ENCODE measurements at regions not wholly inside any gene's neighbourhood (a gene's known extent, or its start where the extent isn't known, plus 50 kb on each side); places are given as distances from the start of the nearest gene placed in this dataset.
"Not testable (repeated sequence)": the region's sequence is repeated elsewhere in the genome, so short reads cannot be mapped to it uniquely, and the experiment has no call there.

DNA sequence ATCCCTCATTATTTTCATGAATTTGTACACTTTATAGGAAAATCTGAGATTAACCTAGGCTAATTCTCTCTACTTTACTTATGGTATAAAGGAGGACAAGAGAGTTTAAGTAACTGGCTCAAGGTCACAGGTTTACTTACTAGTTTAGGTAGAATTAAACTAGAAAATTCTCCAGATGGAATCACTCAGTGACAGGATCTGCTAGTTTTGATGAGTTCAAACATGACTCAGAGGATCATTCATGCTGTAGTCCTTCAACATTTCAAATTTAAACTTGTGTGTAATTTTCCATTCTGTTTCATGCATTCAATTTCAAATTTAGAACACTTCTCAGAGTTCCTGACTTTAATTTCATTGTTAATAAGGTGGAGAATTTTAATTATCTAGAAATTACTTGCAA, 485.7 kb upstream of the TUSC1 start:
- peak; percentile 40 for DNase-seq (ENCODE audit: low spot score)

GRCh38 chr9:26159575-26160392, 481.5 kb upstream of the TUSC1 start:
- no peak for DNase-seq (ENCODE audit: low spot score)

DNA sequence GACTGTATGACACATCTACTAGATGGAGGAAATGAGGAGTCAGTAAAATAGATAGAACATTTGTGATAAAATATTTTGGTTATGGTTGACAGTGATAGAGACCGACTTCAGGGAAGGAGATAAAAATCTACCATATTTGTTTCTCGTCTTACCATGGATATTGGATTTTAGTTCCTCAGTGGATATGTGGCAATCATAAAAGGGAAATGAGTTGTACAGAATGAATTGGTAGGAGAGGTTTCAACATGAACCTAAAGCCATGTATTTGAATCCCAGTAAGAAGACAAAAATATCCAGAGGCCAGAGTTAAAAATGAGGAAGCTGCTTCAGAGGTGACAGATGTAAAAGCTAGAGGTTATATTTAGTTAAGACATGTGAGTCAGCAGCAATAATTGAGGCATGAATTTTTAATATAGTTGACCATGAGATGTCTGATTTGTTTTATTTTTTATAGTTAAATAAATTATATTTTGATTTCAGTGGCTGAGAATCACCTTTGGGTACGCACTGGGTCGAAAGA, 480.4 kb upstream of the TUSC1 start:
- no peak for DNase-seq (ENCODE audit: low spot score)

DNA sequence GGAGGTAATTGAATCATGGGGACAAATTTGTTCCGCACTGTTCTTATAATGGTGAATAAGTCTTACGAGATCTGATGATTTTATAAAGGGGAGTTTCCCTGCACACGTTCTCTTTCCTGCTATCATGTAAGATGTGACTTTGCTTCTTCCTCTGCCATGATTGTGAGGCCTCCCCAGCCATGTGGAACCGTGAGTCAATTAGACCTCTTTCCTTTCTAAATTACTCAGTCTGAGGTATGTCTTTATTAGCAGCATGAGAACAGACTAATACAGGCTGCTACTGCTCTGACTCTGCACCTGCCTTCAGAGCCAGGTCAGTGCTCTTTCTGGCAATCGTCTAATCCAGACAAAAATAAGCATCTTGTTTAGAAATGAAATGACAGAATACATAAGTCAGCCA, 479.2 kb upstream of the TUSC1 start:
- no peak for DNase-seq (ENCODE audit: low spot score)

DNA sequence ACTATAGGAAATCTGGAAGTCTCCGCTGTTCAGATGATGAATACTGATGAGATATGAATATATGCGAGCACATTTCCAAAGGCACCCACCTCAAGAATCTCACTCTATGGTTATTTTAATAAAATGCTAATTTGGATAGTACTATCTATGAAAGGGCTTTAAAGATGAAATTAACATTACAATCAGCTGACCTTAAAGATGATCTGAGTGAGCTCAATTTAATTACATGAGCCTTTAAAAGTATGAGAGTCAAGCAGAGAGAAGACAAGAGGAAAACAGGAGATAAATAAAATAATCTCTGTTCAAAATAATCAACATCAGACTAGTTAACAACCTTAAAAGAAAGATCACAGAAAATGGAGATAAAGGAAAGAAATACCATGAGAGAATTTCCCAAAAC, 474.1 kb upstream of the TUSC1 start:
- DNase-seq (ENCODE audit: low spot score), result no peak

GRCh38 chr9:26148128-26148527, 469.9 kb upstream of the TUSC1 start:
- no peak for DNase-seq (ENCODE audit: low spot score)

- DNase-seq (ENCODE audit: low spot score), result no peak
Measured at GRCh38 chr9:26145938-26146337, 467.7 kb upstream of the TUSC1 start.

DNA sequence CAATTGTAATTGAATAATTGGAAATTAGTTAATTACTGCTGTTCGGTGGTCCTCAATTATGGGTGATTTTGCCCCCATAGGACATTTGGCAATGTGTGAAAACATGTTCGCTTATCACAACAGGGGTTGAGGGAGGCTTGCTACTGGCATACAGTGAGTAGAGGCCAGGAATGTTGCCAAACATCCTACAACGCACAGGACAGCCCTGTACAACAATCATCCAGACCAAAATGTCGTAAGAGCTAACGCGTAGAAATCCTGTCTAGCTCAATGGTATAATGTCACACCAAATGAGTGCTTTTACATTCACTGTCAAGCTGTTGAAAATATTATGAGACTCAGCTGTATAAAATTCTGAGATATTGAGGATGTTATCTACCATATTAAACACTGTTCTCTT, 464.4 kb upstream of the TUSC1 start:
- DNase-seq (ENCODE audit: low spot score), result no peak

GRCh38 chr9:26142201-26142600, 464.0 kb upstream of the TUSC1 start:
- no peak for DNase-seq (ENCODE audit: low spot score)

- no peak for DNase-seq (ENCODE audit: low spot score)
Measured at GRCh38 chr9:26133537-26133936, 455.3 kb upstream of the TUSC1 start.

GRCh38 chr9:26132746-26133312, 454.6 kb upstream of the TUSC1 start:
- DNase-seq (ENCODE audit: low spot score), result no peak

DNA sequence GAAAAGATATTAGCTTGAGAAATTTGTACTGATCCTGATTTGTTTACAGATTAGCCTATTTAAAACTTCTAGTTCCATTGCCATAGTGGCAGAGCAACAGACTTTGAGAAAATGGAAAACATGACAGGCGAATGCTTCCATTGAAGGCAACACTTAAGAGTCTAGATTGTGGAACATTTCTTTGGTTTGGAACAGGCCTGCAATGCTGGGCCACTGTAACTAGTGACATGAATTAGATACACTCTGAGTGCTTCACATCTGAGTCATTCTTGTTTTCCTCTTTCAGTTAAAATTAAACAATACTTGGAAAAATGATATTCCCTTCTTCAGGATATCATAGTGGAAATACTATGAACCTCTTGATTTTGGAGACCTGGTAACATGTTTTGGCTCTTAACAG, 453.6 kb upstream of the TUSC1 start:
- peak; percentile 35 for DNase-seq (ENCODE audit: low spot score)

GRCh38 chr9:26129217-26129616, 451.0 kb upstream of the TUSC1 start:
- DNase-seq (ENCODE audit: low spot score), result peak; percentile 13

- no peak for DNase-seq (ENCODE audit: low spot score)
Measured at GRCh38 chr9:26125693-26126092, 447.4 kb upstream of the TUSC1 start.

DNA sequence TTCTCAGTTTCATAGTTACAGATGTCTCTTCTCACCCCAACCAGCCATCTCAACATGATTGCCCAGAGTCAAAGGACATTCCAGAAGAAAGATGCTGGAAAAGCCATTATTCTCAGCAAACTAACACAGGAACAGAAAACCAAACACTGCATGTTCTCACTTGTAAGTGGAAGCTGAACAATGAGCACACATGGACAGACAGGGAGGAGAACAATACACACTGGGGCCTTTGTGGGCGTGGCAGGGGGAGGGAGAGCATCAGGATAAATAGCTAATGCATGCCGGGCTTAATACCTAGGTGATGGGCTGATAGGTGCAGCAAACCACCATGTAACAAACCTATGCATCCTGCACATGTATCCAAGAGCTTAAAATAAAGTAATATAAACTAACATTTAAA, 437.8 kb upstream of the TUSC1 start:
- DNase-seq (ENCODE audit: low spot score), result not testable (repeated sequence)

DNA sequence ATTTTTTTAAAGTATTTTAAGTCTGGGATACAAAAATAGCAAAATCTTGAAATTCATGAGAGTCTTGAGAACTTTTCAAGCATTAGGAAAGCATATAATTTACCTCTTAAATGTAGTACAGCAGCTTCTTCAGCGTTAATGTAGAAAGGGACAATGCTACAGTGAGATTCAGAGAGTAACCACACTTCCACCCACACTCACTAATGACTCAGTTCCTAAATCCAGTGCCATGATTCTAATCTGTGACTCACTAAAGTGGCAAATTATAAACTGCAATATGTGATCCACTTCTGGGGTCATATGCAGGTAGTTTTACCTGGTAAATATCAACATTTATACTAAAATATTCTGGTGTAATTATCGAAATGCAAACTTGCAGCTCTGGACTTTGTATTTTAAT, 434.5 kb upstream of the TUSC1 start:
- DNase-seq (ENCODE audit: low spot score), result no peak

DNA sequence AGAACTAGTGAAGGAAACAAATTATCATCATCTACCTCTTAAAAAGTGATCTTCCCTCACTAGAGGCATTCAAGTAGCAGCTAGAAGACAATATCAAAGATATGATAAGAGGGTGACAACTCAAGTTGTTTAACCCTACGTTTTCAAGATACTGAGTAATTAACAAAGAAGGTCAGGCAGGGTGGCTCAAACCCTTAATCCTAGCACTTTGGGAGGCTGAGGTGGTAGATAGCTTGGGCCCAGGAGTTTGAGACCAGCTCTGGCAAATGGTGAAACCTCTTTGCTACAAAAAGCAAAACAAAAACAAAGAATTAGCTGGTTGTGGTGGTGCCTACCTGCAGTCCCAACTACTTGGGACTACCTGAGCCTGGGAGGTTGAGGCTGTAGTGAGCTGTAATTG, 408.2 kb upstream of the TUSC1 start:
- DNase-seq (ENCODE audit: low spot score), result no peak

GRCh38 chr9:26081847-26082246, 403.6 kb upstream of the TUSC1 start:
- DNase-seq (ENCODE audit: low spot score), result no peak

DNA sequence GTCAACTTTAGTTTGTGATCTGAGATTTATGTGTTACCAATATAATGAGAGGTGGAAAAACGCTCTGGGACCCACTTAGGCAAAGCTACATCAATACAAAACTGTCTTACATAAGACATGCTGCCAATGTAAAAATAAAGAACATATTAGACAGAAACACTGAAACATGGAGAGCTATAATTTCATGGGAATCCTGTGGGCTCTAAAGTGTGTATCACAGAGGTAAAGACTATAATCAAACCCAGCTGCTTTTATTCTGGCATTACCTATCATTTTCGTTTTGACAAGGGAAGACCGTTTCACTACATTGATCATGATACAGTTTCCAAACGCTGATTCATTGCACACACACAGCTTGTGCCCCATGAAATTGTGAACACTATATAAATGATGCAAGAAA, 400.5 kb upstream of the TUSC1 start:
- no peak for DNase-seq (ENCODE audit: low spot score)

- no peak for DNase-seq (ENCODE audit: low spot score)
Measured at GRCh38 chr9:26077860-26078259, 399.6 kb upstream of the TUSC1 start.

DNA sequence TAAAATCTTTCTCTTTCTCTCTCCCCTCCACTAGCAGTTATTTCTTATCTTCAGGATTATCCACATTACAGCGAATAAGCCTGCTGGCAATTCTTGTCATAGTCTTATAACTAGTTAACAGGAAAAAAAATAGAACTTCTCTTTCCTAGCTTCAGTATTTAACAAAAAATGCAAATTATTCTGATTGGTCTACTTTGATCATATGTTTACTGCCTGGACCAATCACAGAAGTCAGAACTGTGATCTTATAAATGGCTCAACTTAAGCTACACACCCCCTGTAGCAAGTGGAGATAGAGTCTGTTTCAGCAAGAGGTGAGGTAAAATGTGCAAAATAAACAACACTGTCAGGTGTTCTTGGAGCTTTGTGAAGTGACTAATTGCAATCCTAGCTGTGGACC, 389.4 kb upstream of the TUSC1 start:
- no peak for DNase-seq (ENCODE audit: low spot score)

GRCh38 chr9:26066237-26066636, 388.0 kb upstream of the TUSC1 start:
- DNase-seq (ENCODE audit: low spot score), result no peak

- DNase-seq (ENCODE audit: low spot score), result no peak
Measured at GRCh38 chr9:26061948-26062575, 383.8 kb upstream of the TUSC1 start.
